ENCODE measurements at regions not wholly inside any gene's neighbourhood (a gene's known extent, or its start where the extent isn't known, plus 50 kb on each side); places are given as distances from the start of the nearest gene placed in this dataset.

DNA sequence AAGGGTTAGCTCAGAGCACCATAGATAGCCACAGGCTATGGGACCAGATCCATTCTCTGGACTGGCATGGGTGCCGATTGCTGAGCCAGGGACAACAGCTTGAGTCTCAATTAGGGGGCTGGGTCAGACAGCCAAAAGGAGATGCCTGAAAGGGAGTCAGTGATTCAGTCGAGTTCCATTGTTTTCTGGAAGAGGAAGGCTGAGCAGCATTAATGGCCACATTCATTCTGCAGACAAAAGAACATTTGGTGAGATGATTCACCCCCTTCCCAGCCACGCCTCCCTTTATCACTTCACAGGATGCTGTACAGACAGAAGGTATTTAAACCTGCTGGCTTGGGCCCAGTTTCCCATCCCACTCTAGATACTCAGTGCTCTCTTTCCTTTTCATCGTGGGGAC, 131.9 kb downstream of the ADAMTS15 start:
- TF ChIP-seq, protein P1, sequence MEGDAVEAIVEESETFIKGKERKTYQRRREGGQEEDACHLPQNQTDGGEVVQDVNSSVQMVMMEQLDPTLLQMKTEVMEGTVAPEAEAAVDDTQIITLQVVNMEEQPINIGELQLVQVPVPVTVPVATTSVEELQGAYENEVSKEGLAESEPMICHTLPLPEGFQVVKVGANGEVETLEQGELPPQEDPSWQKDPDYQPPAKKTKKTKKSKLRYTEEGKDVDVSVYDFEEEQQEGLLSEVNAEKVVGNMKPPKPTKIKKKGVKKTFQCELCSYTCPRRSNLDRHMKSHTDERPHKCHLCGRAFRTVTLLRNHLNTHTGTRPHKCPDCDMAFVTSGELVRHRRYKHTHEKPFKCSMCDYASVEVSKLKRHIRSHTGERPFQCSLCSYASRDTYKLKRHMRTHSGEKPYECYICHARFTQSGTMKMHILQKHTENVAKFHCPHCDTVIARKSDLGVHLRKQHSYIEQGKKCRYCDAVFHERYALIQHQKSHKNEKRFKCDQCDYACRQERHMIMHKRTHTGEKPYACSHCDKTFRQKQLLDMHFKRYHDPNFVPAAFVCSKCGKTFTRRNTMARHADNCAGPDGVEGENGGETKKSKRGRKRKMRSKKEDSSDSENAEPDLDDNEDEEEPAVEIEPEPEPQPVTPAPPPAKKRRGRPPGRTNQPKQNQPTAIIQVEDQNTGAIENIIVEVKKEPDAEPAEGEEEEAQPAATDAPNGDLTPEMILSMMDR (IDR thresholded peaks at IDR 0.05 in 4 of 5, conservative IDR thresholded peaks at IDR 0.05 in 1 of 5) = no peak
- TF ChIP-seq POLR2A (IDR thresholded peaks at IDR 0.05) = no peak

All from gastrocnemius medialis (tissue), 4 donors.